K562 (cell line): ENCODE measurements at regions not wholly inside any gene's neighbourhood (a gene's known extent, or its start where the extent isn't known, plus 50 kb on each side); places are given as distances from the start of the nearest gene placed in this dataset.

Source experiments
- ATAC-seq: fragments of 200-7000 bp; cut with Tn5 transposase; 3 replicates; pipeline ENCODE4 v1.9.1; 2020; ENCODE audit warnings: moderate library complexity
- BruUV-seq: library from RNA; stranded (reverse); fragments of 400-500 nt; replicated peaks from 2 replicates; lab custom pipeline; 2021; lab: Mats Ljungman, UMichigan
- CTCF ChIA-PET: fragments of 300-600 bp; formaldehyde crosslinking; extraction: SDS; loops from one replicate; lab custom pipeline; 2021; ENCODE audit warnings: low intra/inter-chr PET ratio; lab: Yijun Ruan, JAX
- POLR2A ChIA-PET: fragments of 300-600, 350-650 bp; sonication (Branson Sonifier 250); formaldehyde crosslinking; extraction: SDS; loops from one replicate; lab custom pipeline; 2021; ENCODE audit warnings: antibody characterized with exemption, inconsistent platforms; lab: Yijun Ruan, JAX
- DNase-seq, 4 experiments: peaks; one replicate each; pipeline versions ENCODE4 v3.0.0 to v3.0.0-alpha.2; 2011 to 2018; ENCODE audit warnings: low spot score in 3 of 4, mixed read lengths in 3 of 4; ENCODE audit errors: extremely low read depth in 1 of 4
- FAIRE-seq: peaks from 2 replicates; lab custom pipeline; 2011; peaks lifted over from hg19 to GRCh38; lab: Jason Lieb, UNC
- H2AFZ ChIP-seq: 2 replicates; pipeline ENCODE4 v1.6.0; 2011; ENCODE audit warnings: low read depth, low read length, control low read depth, inconsistent platforms
- H3K27ac ChIP-seq: fragments of 200-600 bp; 3 replicates; pipeline ENCODE4 v1.8.0; 2011; ENCODE audit warnings: low read depth, mild to moderate bottlenecking, control low read depth, inconsistent platforms, low read length, moderate library complexity, mixed read lengths; ENCODE audit errors: extremely low read depth
- H3K27me3 ChIP-seq, 2 experiments: fragments of 300-600 bp in 1 of 2; 2 replicates in 1 of 2; 3 replicates in 1 of 2; pipeline versions ENCODE4 v1.6.0 to v1.8.0; 2011; ENCODE audit warnings: inconsistent platforms in 2 of 2, low read length in 2 of 2, mild to moderate bottlenecking in 1 of 2, mixed read lengths in 1 of 2, moderate library complexity in 1 of 2; ENCODE audit not compliant: control insufficient read depth in 2 of 2, insufficient read depth in 2 of 2
- H3K36me3 ChIP-seq: fragments of 300-600 bp; 3 replicates; pipeline ENCODE4 v1.8.0; 2011; ENCODE audit warnings: mild to moderate bottlenecking, low read length, inconsistent platforms; ENCODE audit not compliant: control insufficient read depth, insufficient read depth
- H3K4me1 ChIP-seq, 2 experiments: fragments of 200-600 bp in 1 of 2; replicated peaks in 1 of 2; 2 replicates in 1 of 2; 3 replicates in 1 of 2; pipeline versions ENCODE4 v1.5.1 to v1.8.0; 2011; ENCODE audit warnings: inconsistent platforms in 2 of 2, low read length in 2 of 2, mild to moderate bottlenecking in 1 of 2, mixed read lengths in 1 of 2, moderate library complexity in 1 of 2; ENCODE audit not compliant: control insufficient read depth in 2 of 2, insufficient read depth in 2 of 2
- H3K4me2 ChIP-seq: 2 replicates; pipeline ENCODE4 v1.6.1; 2011; ENCODE audit warnings: low read length, control low read depth, inconsistent platforms, mixed read lengths; ENCODE audit not compliant: insufficient read depth
- H3K4me3 ChIP-seq: fragments of 200-600 bp; sonication (generic), shearing (Covaris generic); 2 replicates; pipeline ENCODE4 v1.5.1; 2016; ENCODE audit warnings: control low read depth, inconsistent platforms
- H3K79me2 ChIP-seq: fragments of 200-600 bp; 3 replicates; pipeline ENCODE4 v1.8.0; 2011; ENCODE audit warnings: low read length, inconsistent platforms; ENCODE audit not compliant: control insufficient read depth, insufficient read depth
- H3K9ac ChIP-seq, 2 experiments: 2 replicates each; pipeline versions ENCODE4 v1.6.0 to v1.6.1; 2011; ENCODE audit warnings: low read depth in 2 of 2, low read length in 2 of 2, control low read depth in 1 of 2, inconsistent platforms in 1 of 2, mild to moderate bottlenecking in 1 of 2, mixed read lengths in 1 of 2; ENCODE audit not compliant: insufficient read depth in 1 of 2
- H3K9me1 ChIP-seq: one replicate; pipeline ENCODE4 v1.6.0; 2011; ENCODE audit warnings: inconsistent platforms, mild to moderate bottlenecking, low read length, moderate library complexity; ENCODE audit not compliant: control insufficient read depth, insufficient read depth
- H3K9me3 ChIP-seq: replicated peaks from 2 replicates; pipeline ENCODE4 v1.5.1; 2011; ENCODE audit warnings: low read depth, low read length, inconsistent platforms; ENCODE audit not compliant: control insufficient read depth, insufficient read depth
- H4K20me1 ChIP-seq: replicated peaks from 2 replicates; pipeline ENCODE4 v1.6.1; 2011; ENCODE audit warnings: low read length, inconsistent platforms, mixed read lengths; ENCODE audit not compliant: control insufficient read depth, insufficient read depth
- ARID4B ChIP-seq: sonication (generic); formaldehyde crosslinking; IDR thresholded peaks from 2 replicates; pipeline ENCODE4 v1.8.0; 2022; ENCODE audit warnings: mild to moderate bottlenecking, missing genetic modification reagents
- CSDE1 ChIP-seq, 2 experiments: fragments of 450-650 bp; IDR thresholded peaks; 2 replicates each; pipeline ENCODE4 v1.6.1; 2016; ENCODE audit warnings: mild to moderate bottlenecking in 1 of 2
- ESRRB ChIP-seq: fragments of 250-450 bp; sonication (Bioruptor Pico); IDR thresholded peaks from 2 replicates; pipeline ENCODE4 v1.5.0; 2020; ENCODE audit warnings: mild to moderate bottlenecking, moderate library complexity, borderline replicate concordance
- FOXA3 ChIP-seq, 2 experiments: fragments of 450-650 bp in 1 of 2; sonication (generic) in 1 of 2; formaldehyde crosslinking; IDR thresholded peaks in 1 of 2; conservative IDR thresholded peaks in 1 of 2; 2 replicates each; pipeline versions ENCODE4 v1.4.0 to v1.8.0; 2020 to 2022; ENCODE audit warnings: mild to moderate bottlenecking in 2 of 2, missing genetic modification reagents in 1 of 2
- GATAD2A ChIP-seq: fragments of 450-650 bp; IDR thresholded peaks from 2 replicates; pipeline ENCODE4 v1.6.1; 2017
- HMG20A ChIP-seq: fragments of 450-650 bp; formaldehyde crosslinking; conservative IDR thresholded peaks from 2 replicates; pipeline ENCODE4 v1.4.0; 2020; ENCODE audit warnings: mild to moderate bottlenecking, mixed read lengths
- HOXB6 ChIP-seq: fragments of 250-450 bp; sonication (Bioruptor Pico); IDR thresholded peaks from 2 replicates; pipeline ENCODE4 v1.5.1; 2022; ENCODE audit warnings: mild to moderate bottlenecking, borderline replicate concordance
- NFE2L1 ChIP-seq: fragments of 450-650 bp; IDR thresholded peaks from 2 replicates; pipeline ENCODE4 v1.6.1; 2016; ENCODE audit warnings: missing genetic modification characterization, low read depth, mild to moderate bottlenecking, missing compliant biosample characterization, moderate library complexity, borderline replicate concordance
- NFIC ChIP-seq: fragments of 450-650 bp; IDR thresholded peaks from 2 replicates; pipeline ENCODE4 v1.6.1; 2017; ENCODE audit warnings: mild to moderate bottlenecking, inconsistent platforms
- SMAD1 ChIP-seq: fragments of 150-350 bp; IDR thresholded peaks from 2 replicates; pipeline ENCODE4 v1.6.1; 2014; ENCODE audit warnings: low read length, low read depth; ENCODE audit not compliant: partially characterized antibody
- ZNF184 ChIP-seq: sonication (generic); formaldehyde crosslinking; IDR thresholded peaks from 2 replicates; pipeline ENCODE4 v1.5.0; 2020; ENCODE audit warnings: missing genetic modification reagents
- WGBS: fragments of 100-300 bp; shearing (Covaris generic); methylation state at CpG from one replicate; pipeline ENCODE4 v1.1.6; 2016; ENCODE audit warnings: low coverage, mixed read lengths; ENCODE audit not compliant: insufficient coverage; ENCODE audit errors: missing lambda C conversion rate; 5-methylcytosine and 5-hydroxymethylcytosine counted together
- in situ Hi-C: fragments of 300-500 bp; cut with MboI; formaldehyde crosslinking; loops from 4 replicates; pipeline ENCODE4 v1.15.0; 2018; ENCODE audit warnings: inconsistent platforms, mixed read lengths
- intact Hi-C: fragments of 100-400 bp; cut with micrococcal nuclease; formaldehyde crosslinking; loops from 2 replicates; pipeline ENCODE4 v1.14.2; 2022
- TF ChIP-seq, protein P1 (sequence below): fragments of 250-450 bp; sonication (Bioruptor Pico); IDR thresholded peaks from 2 replicates; pipeline ENCODE4 v1.5.0; 2022; ENCODE audit warnings: mild to moderate bottlenecking
- TF ChIP-seq, protein P2 (sequence below): fragments of 250-450 bp; sonication (Bioruptor Pico); IDR thresholded peaks from 2 replicates; pipeline ENCODE4 v1.5.0; 2021; ENCODE audit warnings: mild to moderate bottlenecking, borderline replicate concordance

- intact Hi-C loops (no loop called here), in situ Hi-C loops (no loop called here)
- no peaks in the 10 kb centered on the region for H3K36me3 ChIP-seq
- ATAC-seq (no peak), DNase-seq (peak in 1 of 4 experiments; percentile 14), FAIRE-seq (no peak)
- H3K4me1 ChIP-seq = no peaks in the 10 kb centered on the region
- H3K9ac ChIP-seq = no peak overlapping the region
- no peak overlapping the region for H2AFZ ChIP-seq
- H4K20me1 ChIP-seq = no peaks in the 10 kb centered on the region
- no peak overlapping the region for H3K27ac ChIP-seq
- H3K4me2 ChIP-seq = no peak overlapping the region
- H3K9me3 ChIP-seq = no peaks in the 10 kb centered on the region
- H3K79me2 ChIP-seq = no peaks in the 10 kb centered on the region
- no peaks in the 10 kb centered on the region for H3K9me1 ChIP-seq
- no TSS peak for BruUV-seq
- ChIA-PET POLR2A (no interaction called here), CTCF (no interaction called here)
- peaks cover 0 to 4% of the 10 kb centered on the region in 2 experiments; a peak in 2 of 5 replicates for H3K27me3 ChIP-seq
- no peak overlapping the region for H3K4me3 ChIP-seq
- WGBS = 2% methylated on average over 9 of the region's 13 CpGs
- TF ChIP-seq SMAD1 = no peak
- TF ChIP-seq, protein P1, sequence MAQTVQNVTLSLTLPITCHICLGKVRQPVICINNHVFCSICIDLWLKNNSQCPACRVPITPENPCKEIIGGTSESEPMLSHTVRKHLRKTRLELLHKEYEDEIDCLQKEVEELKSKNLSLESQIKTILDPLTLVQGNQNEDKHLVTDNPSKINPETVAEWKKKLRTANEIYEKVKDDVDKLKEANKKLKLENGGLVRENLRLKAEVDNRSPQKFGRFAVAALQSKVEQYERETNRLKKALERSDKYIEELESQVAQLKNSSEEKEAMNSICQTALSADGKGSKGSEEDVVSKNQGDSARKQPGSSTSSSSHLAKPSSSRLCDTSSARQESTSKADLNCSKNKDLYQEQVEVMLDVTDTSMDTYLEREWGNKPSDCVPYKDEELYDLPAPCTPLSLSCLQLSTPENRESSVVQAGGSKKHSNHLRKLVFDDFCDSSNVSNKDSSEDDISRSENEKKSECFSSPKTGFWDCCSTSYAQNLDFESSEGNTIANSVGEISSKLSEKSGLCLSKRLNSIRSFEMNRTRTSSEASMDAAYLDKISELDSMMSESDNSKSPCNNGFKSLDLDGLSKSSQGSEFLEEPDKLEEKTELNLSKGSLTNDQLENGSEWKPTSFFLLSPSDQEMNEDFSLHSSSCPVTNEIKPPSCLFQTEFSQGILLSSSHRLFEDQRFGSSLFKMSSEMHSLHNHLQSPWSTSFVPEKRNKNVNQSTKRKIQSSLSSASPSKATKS (CRISPR knock-in tag) = no peak
- TF ChIP-seq HMG20A (CRISPR knock-in tag) = no peak
- TF ChIP-seq ESRRB (CRISPR knock-in tag) = no peak
- no peak for TF ChIP-seq CSDE1 (IDR thresholded peaks at IDR 0.05)
- TF ChIP-seq NFIC = no peak
- TF ChIP-seq, protein P2, sequence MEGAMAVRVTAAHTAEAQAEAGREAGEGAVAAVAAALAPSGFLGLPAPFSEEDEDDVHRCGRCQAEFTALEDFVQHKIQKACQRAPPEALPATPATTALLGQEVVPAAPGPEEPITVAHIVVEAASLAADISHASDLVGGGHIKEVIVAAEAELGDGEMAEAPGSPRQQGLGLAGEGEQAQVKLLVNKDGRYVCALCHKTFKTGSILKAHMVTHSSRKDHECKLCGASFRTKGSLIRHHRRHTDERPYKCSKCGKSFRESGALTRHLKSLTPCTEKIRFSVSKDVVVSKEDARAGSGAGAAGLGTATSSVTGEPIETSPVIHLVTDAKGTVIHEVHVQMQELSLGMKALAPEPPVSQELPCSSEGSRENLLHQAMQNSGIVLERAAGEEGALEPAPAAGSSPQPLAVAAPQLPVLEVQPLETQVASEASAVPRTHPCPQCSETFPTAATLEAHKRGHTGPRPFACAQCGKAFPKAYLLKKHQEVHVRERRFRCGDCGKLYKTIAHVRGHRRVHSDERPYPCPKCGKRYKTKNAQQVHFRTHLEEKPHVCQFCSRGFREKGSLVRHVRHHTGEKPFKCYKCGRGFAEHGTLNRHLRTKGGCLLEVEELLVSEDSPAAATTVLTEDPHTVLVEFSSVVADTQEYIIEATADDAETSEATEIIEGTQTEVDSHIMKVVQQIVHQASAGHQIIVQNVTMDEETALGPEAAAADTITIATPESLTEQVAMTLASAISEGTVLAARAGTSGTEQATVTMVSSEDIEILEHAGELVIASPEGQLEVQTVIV (CRISPR knock-in tag) = no peak
- TF ChIP-seq ZNF184 = no peak
- TF ChIP-seq FOXA3 (CRISPR knock-in tag; conservative IDR thresholded peaks at IDR 0.05 in 1 of 2, IDR thresholded peaks at IDR 0.05 in 1 of 2) = no peak
- no peak for TF ChIP-seq ARID4B (CRISPR knock-in tag)
- no peak for TF ChIP-seq NFE2L1 (tag)
- TF ChIP-seq GATAD2A = no peak
- TF ChIP-seq HOXB6 (CRISPR knock-in tag) = no peak
Measured at GRCh38 chr10:130934293-130935127, 377.0 kb downstream of the TCERG1L start.
